ENCODE measurements at regions not wholly inside any gene's neighbourhood (a gene's known extent, or its start where the extent isn't known, plus 50 kb on each side); places are given as distances from the start of the nearest gene placed in this dataset.
"Not testable (repeated sequence)": the region's sequence is repeated elsewhere in the genome, so short reads cannot be mapped to it uniquely, and the experiment has no call there.

- no peak overlapping the region for H2BK120ac ChIP-seq (replicated peaks; ENCODE audit: low read depth, low read length)
- no peak overlapping the region for H3K4me2 ChIP-seq (ENCODE audit: insufficient read depth in 1 of 2, low read depth in 2 of 2, low read length in 2 of 2)
- peaks cover 0 to 3% of the 10 kb centered on the region in 2 experiments for H4K20me1 ChIP-seq (replicated peaks in 1 of 2; ENCODE audit: control insufficient read depth in 1 of 2, insufficient read depth in 2 of 2, low read length in 2 of 2)
- H4K91ac ChIP-seq (replicated peaks; ENCODE audit: insufficient read length, low read length): no peak overlapping the region
- no peaks in the 10 kb centered on the region; a peak in 1 of 7 replicates for H3K4me1 ChIP-seq (replicated peaks in 1 of 4; ENCODE audit: control insufficient read depth in 3 of 4, insufficient read depth in 4 of 4, low read length in 3 of 4)
- H3K4me3 ChIP-seq (ENCODE audit: extremely low read depth in 1 of 4, insufficient read depth in 2 of 4, low read depth in 3 of 4, low read length in 4 of 4): no peak overlapping the region
- no peaks in the 10 kb centered on the region for H3K27me3 ChIP-seq (replicated peaks in 1 of 4; ENCODE audit: control insufficient read depth in 3 of 4, extremely low read depth in 1 of 4, insufficient read depth in 3 of 4, low read length in 3 of 4)
- peaks cover 0 to 10% of the 10 kb centered on the region in 2 experiments; a peak in 1 of 4 replicates for H3K9me3 ChIP-seq (ENCODE audit: insufficient read depth in 2 of 2, low read depth in 1 of 2, low read length in 1 of 2)
- H3K27ac ChIP-seq (ENCODE audit: low read depth, low read length): no peak overlapping the region
- H2AFZ ChIP-seq (ENCODE audit: low read length): no peak overlapping the region
- H3K9ac ChIP-seq (replicated peaks in 1 of 4; ENCODE audit: extremely low read depth in 1 of 4, low read depth in 3 of 4, low read length in 3 of 4): no peak overlapping the region
- H2BK20ac ChIP-seq (ENCODE audit: low read length): no peak overlapping the region
- no peak overlapping the region for H3K14ac ChIP-seq (ENCODE audit: insufficient read length)
- no peak overlapping the region for H3K18ac ChIP-seq (ENCODE audit: extremely low read depth, low read length)
- no peaks in the 10 kb centered on the region for H3K79me1 ChIP-seq (ENCODE audit: low read depth, low read length)
- no peak overlapping the region for H2BK15ac ChIP-seq (ENCODE audit: low read length)
- H4K5ac ChIP-seq (ENCODE audit: insufficient read length, low read depth, low read length): no peak overlapping the region
- ChIA-PET POLR2A (ENCODE audit: partially characterized antibody) (no interaction called here), CTCF (ENCODE audit: partially characterized antibody) (no interaction called here)
- H3K23me2 ChIP-seq (ENCODE audit: low read depth, low read length): peaks cover 13% of the 10 kb centered on the region; the same call in 1 of the 2 replicates
- no peak overlapping the region for H3K4ac ChIP-seq (replicated peaks; ENCODE audit: insufficient read length, low read depth, low read length)
- DNase-seq (ENCODE audit: low read depth in 1 of 2, low spot score in 2 of 2) (no peak), FAIRE-seq (no peak)
- no peaks in the 10 kb centered on the region for H3K36me3 ChIP-seq (ENCODE audit: control insufficient read depth in 2 of 4, insufficient read depth in 4 of 4, low read length in 3 of 4)
- WGBS, 2 experiments (ENCODE audit: extremely low coverage in 1 of 2, insufficient coverage in 1 of 2, insufficient read length in 1 of 2, insufficient replicate concordance in 2 of 2, low coverage in 1 of 2, low lambda C conversion rate in 2 of 2, missing lambda C conversion rate in 1 of 2): 90% methylated on average over 5 of the region's 5 CpGs; no CpG with 5 or more reads in 1 of the 2 experiments
- no peak overlapping the region for H4K8ac ChIP-seq (ENCODE audit: extremely low read depth, insufficient read depth, low read length)
- H2BK12ac ChIP-seq (ENCODE audit: low read depth, low read length): no peak overlapping the region
- TF ChIP-seq CBX8 (IDR thresholded peaks at IDR 0.05; ENCODE audit: borderline replicate concordance, low read depth, low read length) (no peak), CHD2 (IDR thresholded peaks at IDR 0.05; ENCODE audit: low read length) (no peak)
- H3K79me2 ChIP-seq (ENCODE audit: control insufficient read depth in 1 of 2, insufficient read depth in 2 of 2, low read length in 2 of 2): no peaks in the 10 kb centered on the region
- H2BK5ac ChIP-seq (ENCODE audit: low read depth, low read length): no peak overlapping the region
- no peak overlapping the region for H2AK5ac ChIP-seq (ENCODE audit: low read depth, low read length)
- no peak overlapping the region for H3K23ac ChIP-seq (ENCODE audit: insufficient read length)
- no peak overlapping the region for H3K56ac ChIP-seq (replicated peaks; ENCODE audit: insufficient read length, low read depth, low read length)
Observed at GRCh38 chrX:952816-953215, 259.6 kb downstream of the CRLF2 start.

- H2BK12ac ChIP-seq (ENCODE audit: low read depth, low read length); H3K27me3 ChIP-seq (replicated peaks in 1 of 4; ENCODE audit: control insufficient read depth in 3 of 4, extremely low read depth in 1 of 4, insufficient read depth in 3 of 4, low read length in 3 of 4); H3K18ac ChIP-seq (ENCODE audit: extremely low read depth, low read length); H3K9me3 ChIP-seq (ENCODE audit: insufficient read depth in 2 of 2, low read depth in 1 of 2, low read length in 1 of 2); CTCF ChIA-PET (ENCODE audit: partially characterized antibody); H3K23me2 ChIP-seq (ENCODE audit: low read depth, low read length); H2AFZ ChIP-seq (ENCODE audit: low read length); H3K4me1 ChIP-seq (replicated peaks in 1 of 4; ENCODE audit: control insufficient read depth in 3 of 4, insufficient read depth in 4 of 4, low read length in 3 of 4); H4K20me1 ChIP-seq (replicated peaks in 1 of 2; ENCODE audit: control insufficient read depth in 1 of 2, insufficient read depth in 2 of 2, low read length in 2 of 2); H3K9ac ChIP-seq (replicated peaks in 1 of 4; ENCODE audit: extremely low read depth in 1 of 4, low read depth in 3 of 4, low read length in 3 of 4); FAIRE-seq; H3K79me2 ChIP-seq (ENCODE audit: control insufficient read depth in 1 of 2, insufficient read depth in 2 of 2, low read length in 2 of 2); H3K4me3 ChIP-seq (ENCODE audit: extremely low read depth in 1 of 4, insufficient read depth in 2 of 4, low read depth in 3 of 4, low read length in 4 of 4); H4K91ac ChIP-seq (replicated peaks; ENCODE audit: insufficient read length, low read length); H2BK5ac ChIP-seq (ENCODE audit: low read depth, low read length); H2AK5ac ChIP-seq (ENCODE audit: low read depth, low read length); H3K14ac ChIP-seq (ENCODE audit: insufficient read length); H3K4me2 ChIP-seq (ENCODE audit: insufficient read depth in 1 of 2, low read depth in 2 of 2, low read length in 2 of 2); DNase-seq (ENCODE audit: low read depth in 1 of 2, low spot score in 2 of 2); H3K4ac ChIP-seq (replicated peaks; ENCODE audit: insufficient read length, low read depth, low read length); H2BK20ac ChIP-seq (ENCODE audit: low read length); H2BK15ac ChIP-seq (ENCODE audit: low read length); H4K8ac ChIP-seq (ENCODE audit: extremely low read depth, insufficient read depth, low read length); H3K79me1 ChIP-seq (ENCODE audit: low read depth, low read length); POLR2A ChIA-PET (ENCODE audit: partially characterized antibody); H3K23ac ChIP-seq (ENCODE audit: insufficient read length); H2BK120ac ChIP-seq (replicated peaks; ENCODE audit: low read depth, low read length); H4K5ac ChIP-seq (ENCODE audit: insufficient read length, low read depth, low read length); H3K36me3 ChIP-seq (ENCODE audit: control insufficient read depth in 2 of 4, insufficient read depth in 4 of 4, low read length in 3 of 4); H3K27ac ChIP-seq (ENCODE audit: low read depth, low read length); H3K56ac ChIP-seq (replicated peaks; ENCODE audit: insufficient read length, low read depth, low read length): not testable (repeated sequence)
- 84% methylated on average over 6 of the region's 6 CpGs; no CpG with 5 or more reads in 1 of the 2 experiments for WGBS, 2 experiments (ENCODE audit: extremely low coverage in 1 of 2, insufficient coverage in 1 of 2, insufficient read length in 1 of 2, insufficient replicate concordance in 2 of 2, low coverage in 1 of 2, low lambda C conversion rate in 2 of 2, missing lambda C conversion rate in 1 of 2)
Observed at GRCh38 chrX:947262-947661, 265.2 kb downstream of the CRLF2 start.

Data from H1 (cell line).